ENCODE measurements at regions not wholly inside any gene's neighbourhood (a gene's known extent, or its start where the extent isn't known, plus 50 kb on each side); places are given as distances from the start of the nearest gene placed in this dataset.

DNA sequence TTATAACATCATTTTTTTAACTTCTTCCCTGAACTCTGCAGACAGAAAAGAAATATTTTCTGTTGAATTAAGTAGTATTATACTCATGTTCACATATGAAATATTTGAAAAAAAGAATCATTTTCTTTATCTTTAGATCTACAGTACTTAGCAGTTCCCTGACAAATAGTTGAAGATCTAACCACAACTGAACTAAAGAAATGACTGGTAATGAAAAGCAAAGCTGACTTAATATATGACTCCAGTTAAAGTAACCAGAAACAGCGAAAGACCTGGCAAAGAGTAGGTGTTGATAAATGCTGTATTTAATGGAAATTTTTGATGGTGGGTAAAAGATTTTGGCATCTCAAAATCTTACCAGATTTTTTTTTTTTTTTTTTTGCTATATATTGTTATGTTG lies 207.1 kb upstream of the SLC16A7 start:
- no peak overlapping the region for H3K27ac ChIP-seq (ENCODE audit: low read length)
- H3K4me2 ChIP-seq (ENCODE audit: low read depth, low read length, poor library complexity, severe bottlenecking), result no peak overlapping the region
- H3K36me3 ChIP-seq (ENCODE audit: insufficient read depth, low read length), result no peaks in the 10 kb centered on the region
- H3K4me1 ChIP-seq (ENCODE audit: low read length), result no peaks in the 10 kb centered on the region
- no peaks in the 10 kb centered on the region for H3K27me3 ChIP-seq (ENCODE audit: low read length)
- H3K9ac ChIP-seq (ENCODE audit: low read length), result no peak overlapping the region
- H3K9me2 ChIP-seq (replicated peaks; ENCODE audit: insufficient read depth, low read length), result no peaks in the 10 kb centered on the region
- H3K9me3 ChIP-seq (ENCODE audit: low read length), result no peaks in the 10 kb centered on the region
- DNase-seq, result no peak
- H2AFZ ChIP-seq (ENCODE audit: low read length), result no peak overlapping the region
- H3K79me2 ChIP-seq (ENCODE audit: low read length), result no peaks in the 10 kb centered on the region
- H3K4me3 ChIP-seq (ENCODE audit: low read length), result no peak overlapping the region
- H4K20me1 ChIP-seq (ENCODE audit: insufficient read depth, low read depth, low read length), result no peaks in the 10 kb centered on the region

DNA sequence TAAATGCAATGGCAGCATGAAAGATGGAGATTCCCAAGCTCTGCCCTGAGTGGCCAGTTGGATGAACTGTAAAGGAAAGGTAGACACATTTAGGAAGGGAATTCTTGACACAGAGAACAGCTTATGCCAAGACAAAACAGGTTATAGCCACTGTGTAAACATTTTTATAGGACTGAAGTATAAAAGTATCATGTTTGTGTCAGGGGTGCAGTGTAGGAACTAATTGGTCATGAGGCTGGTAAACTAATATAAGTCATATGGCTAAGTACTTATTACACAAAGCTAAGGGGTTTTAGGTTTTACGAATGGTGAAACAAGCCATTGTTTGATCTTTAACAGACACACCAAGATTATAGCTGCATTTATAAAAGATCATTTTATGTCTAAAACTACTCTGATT lies 207.7 kb upstream of the SLC16A7 start:
- DNase-seq, result no peak
- Histone ChIP-seq H3K36me3 (ENCODE audit: insufficient read depth, low read length) (no peaks in the 10 kb centered on the region), H3K79me2 (ENCODE audit: low read length) (no peaks in the 10 kb centered on the region), H3K9ac (ENCODE audit: low read length) (no peak overlapping the region), H3K9me3 (ENCODE audit: low read length) (no peaks in the 10 kb centered on the region), H4K20me1 (ENCODE audit: insufficient read depth, low read depth, low read length) (no peaks in the 10 kb centered on the region), H3K4me2 (ENCODE audit: low read depth, low read length, poor library complexity, severe bottlenecking) (no peak overlapping the region), H2AFZ (ENCODE audit: low read length) (no peak overlapping the region), H3K4me3 (ENCODE audit: low read length) (no peak overlapping the region), H3K27ac (ENCODE audit: low read length) (no peak overlapping the region), H3K4me1 (ENCODE audit: low read length) (no peaks in the 10 kb centered on the region), H3K9me2 (replicated peaks; ENCODE audit: insufficient read depth, low read length) (no peaks in the 10 kb centered on the region), H3K27me3 (ENCODE audit: low read length) (no peaks in the 10 kb centered on the region)

DNA sequence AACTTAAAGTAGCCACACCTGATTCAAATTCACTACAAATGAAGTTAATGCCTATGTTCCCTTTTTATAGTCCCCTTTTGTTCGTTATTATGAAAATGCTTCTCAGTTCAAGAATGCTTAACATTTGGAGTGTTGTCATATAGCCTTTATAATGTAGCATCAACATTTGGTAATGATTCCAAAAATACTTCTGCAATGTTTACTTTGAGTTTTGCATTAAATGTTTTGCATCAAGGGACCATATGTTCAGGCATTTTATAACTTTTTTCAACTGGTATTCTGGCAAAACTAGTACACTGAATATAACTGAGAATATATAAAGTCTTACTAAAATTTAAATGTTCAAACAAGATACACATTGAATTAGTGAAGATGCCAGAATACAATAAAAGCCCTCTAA lies 209.6 kb upstream of the SLC16A7 start:
- H3K27me3 ChIP-seq (ENCODE audit: low read length), result no peaks in the 10 kb centered on the region
- H3K4me2 ChIP-seq (ENCODE audit: low read depth, low read length, poor library complexity, severe bottlenecking), result no peak overlapping the region
- no peaks in the 10 kb centered on the region for H4K20me1 ChIP-seq (ENCODE audit: insufficient read depth, low read depth, low read length)
- no peak overlapping the region for H3K9ac ChIP-seq (ENCODE audit: low read length)
- H3K36me3 ChIP-seq (ENCODE audit: insufficient read depth, low read length), result no peaks in the 10 kb centered on the region
- no peaks in the 10 kb centered on the region for H3K9me3 ChIP-seq (ENCODE audit: low read length)
- no peaks in the 10 kb centered on the region for H3K79me2 ChIP-seq (ENCODE audit: low read length)
- no peaks in the 10 kb centered on the region for H3K9me2 ChIP-seq (replicated peaks; ENCODE audit: insufficient read depth, low read length)
- no peak for DNase-seq
- no peaks in the 10 kb centered on the region for H3K4me1 ChIP-seq (ENCODE audit: low read length)
- no peak overlapping the region for H3K27ac ChIP-seq (ENCODE audit: low read length)
- no peak overlapping the region for H3K4me3 ChIP-seq (ENCODE audit: low read length)
- no peak overlapping the region for H2AFZ ChIP-seq (ENCODE audit: low read length)

DNA sequence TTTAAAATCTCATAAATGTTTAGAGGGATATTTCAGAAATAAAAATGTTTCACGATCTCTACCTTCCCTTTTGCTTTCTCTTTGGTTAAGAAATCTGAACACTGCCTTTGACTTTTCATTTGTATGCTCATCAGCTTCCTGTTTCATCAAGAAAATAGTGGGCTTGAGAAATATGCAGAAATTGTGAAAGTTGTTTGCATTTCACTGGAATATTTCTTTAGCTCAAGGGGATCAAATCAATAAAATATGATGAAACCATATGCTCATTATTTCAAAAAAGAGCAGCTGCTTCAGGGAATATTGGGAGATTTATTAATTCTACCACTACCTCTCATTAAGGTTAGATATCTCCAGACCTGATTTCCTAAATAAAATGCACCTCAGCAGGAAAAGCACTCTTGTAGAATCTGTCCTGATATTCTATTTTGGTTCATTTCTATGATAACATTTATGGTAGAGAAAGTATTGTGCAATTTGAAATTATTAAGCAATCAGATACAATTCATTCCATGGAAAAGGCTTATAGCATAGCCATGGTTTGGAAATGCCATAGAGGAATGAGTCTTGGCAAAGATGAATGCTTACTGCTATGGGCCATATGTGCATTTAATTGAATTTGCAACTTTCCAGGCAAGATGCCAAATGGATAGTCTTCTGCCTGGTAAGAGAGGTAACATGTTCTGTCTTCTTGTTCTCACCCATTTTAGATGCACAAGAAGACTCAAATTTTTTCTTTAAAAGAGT lies 212.6 kb upstream of the SLC16A7 start:
- Histone ChIP-seq H3K9ac (ENCODE audit: low read length) (no peak overlapping the region), H4K20me1 (ENCODE audit: insufficient read depth, low read depth, low read length) (no peaks in the 10 kb centered on the region), H3K9me3 (ENCODE audit: low read length) (no peaks in the 10 kb centered on the region), H2AFZ (ENCODE audit: low read length) (no peak overlapping the region), H3K36me3 (ENCODE audit: insufficient read depth, low read length) (no peaks in the 10 kb centered on the region), H3K27me3 (ENCODE audit: low read length) (no peaks in the 10 kb centered on the region), H3K4me1 (ENCODE audit: low read length) (no peaks in the 10 kb centered on the region), H3K27ac (ENCODE audit: low read length) (no peak overlapping the region), H3K79me2 (ENCODE audit: low read length) (no peaks in the 10 kb centered on the region), H3K9me2 (replicated peaks; ENCODE audit: insufficient read depth, low read length) (no peaks in the 10 kb centered on the region), H3K4me3 (ENCODE audit: low read length) (no peak overlapping the region), H3K4me2 (ENCODE audit: low read depth, low read length, poor library complexity, severe bottlenecking) (no peak overlapping the region)
- no peak for DNase-seq

DNA sequence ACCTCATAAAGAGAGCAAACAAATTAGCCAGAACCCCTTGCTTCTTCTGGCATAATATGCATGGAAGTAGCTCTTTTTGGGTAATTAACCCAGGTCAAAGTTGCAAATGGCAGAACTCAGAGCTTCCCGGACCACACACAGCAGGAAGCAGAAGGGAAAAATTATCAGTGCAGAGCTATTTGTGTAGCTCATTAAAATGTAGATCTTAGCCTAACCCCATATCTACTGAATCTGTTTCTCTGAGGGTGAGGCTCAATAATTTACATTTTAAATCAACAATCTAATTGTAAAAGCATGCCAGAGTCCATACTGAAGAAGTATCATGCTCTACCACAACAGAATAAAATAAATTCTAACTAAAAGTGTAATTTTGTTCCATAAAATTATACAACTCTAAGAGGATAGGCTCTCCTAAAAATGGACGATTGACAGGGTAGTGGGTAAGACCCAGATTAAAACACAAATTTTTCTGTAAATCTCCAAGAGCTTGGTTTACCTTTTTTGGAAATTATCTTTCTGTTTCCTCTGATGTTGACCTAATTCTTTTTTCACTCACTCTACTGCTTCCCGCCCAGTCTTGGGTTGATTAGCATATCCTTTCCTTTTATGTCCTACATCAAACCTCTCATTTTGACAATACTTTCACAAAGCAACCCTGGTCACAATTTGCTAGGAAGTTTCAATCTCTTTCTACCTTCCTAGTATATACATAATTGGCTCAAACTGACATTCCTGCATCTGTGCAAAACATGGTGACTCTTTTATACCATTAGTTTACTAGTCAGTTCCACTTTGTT lies 213.3 kb upstream of the SLC16A7 start:
- no peaks in the 10 kb centered on the region for H3K36me3 ChIP-seq (ENCODE audit: insufficient read depth, low read length)
- H3K9me3 ChIP-seq (ENCODE audit: low read length), result no peaks in the 10 kb centered on the region
- no peaks in the 10 kb centered on the region for H3K27me3 ChIP-seq (ENCODE audit: low read length)
- H3K9me2 ChIP-seq (replicated peaks; ENCODE audit: insufficient read depth, low read length), result no peaks in the 10 kb centered on the region
- no peaks in the 10 kb centered on the region for H3K4me1 ChIP-seq (ENCODE audit: low read length)
- no peak overlapping the region for H3K4me3 ChIP-seq (ENCODE audit: low read length)
- H4K20me1 ChIP-seq (ENCODE audit: insufficient read depth, low read depth, low read length), result no peaks in the 10 kb centered on the region
- DNase-seq, result no peak
- H3K27ac ChIP-seq (ENCODE audit: low read length), result no peak overlapping the region
- no peaks in the 10 kb centered on the region for H3K79me2 ChIP-seq (ENCODE audit: low read length)
- no peak overlapping the region for H3K4me2 ChIP-seq (ENCODE audit: low read depth, low read length, poor library complexity, severe bottlenecking)
- H2AFZ ChIP-seq (ENCODE audit: low read length), result no peak overlapping the region
- H3K9ac ChIP-seq (ENCODE audit: low read length), result no peak overlapping the region

DNA sequence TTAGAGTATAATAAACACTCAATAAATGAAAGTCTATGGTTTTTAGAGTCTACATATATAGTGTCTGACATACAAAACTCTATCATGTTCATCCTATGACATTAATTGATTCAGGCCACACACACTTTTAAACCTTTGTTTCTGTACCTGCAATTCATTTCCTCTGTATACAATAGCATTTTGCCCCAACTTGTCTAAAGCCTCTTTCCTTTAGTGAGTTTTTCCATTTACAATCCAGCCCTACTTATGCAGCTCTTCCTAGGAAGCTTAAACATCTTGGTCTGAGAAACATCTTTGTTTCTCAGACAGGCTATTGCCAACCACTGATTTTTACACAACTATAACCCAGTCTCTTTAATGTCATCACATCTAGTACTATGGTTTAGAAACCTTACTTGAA lies 214.7 kb upstream of the SLC16A7 start:
- Histone ChIP-seq H3K4me2 (ENCODE audit: low read depth, low read length, poor library complexity, severe bottlenecking) (no peak overlapping the region), H3K9me2 (replicated peaks; ENCODE audit: insufficient read depth, low read length) (no peaks in the 10 kb centered on the region), H3K4me1 (ENCODE audit: low read length) (no peaks in the 10 kb centered on the region), H3K9ac (ENCODE audit: low read length) (no peak overlapping the region), H3K4me3 (ENCODE audit: low read length) (no peak overlapping the region), H2AFZ (ENCODE audit: low read length) (no peak overlapping the region), H3K79me2 (ENCODE audit: low read length) (no peaks in the 10 kb centered on the region), H3K27ac (ENCODE audit: low read length) (no peak overlapping the region), H4K20me1 (ENCODE audit: insufficient read depth, low read depth, low read length) (no peaks in the 10 kb centered on the region), H3K36me3 (ENCODE audit: insufficient read depth, low read length) (no peaks in the 10 kb centered on the region), H3K9me3 (ENCODE audit: low read length) (no peaks in the 10 kb centered on the region), H3K27me3 (ENCODE audit: low read length) (no peaks in the 10 kb centered on the region)
- no peak for DNase-seq

DNA sequence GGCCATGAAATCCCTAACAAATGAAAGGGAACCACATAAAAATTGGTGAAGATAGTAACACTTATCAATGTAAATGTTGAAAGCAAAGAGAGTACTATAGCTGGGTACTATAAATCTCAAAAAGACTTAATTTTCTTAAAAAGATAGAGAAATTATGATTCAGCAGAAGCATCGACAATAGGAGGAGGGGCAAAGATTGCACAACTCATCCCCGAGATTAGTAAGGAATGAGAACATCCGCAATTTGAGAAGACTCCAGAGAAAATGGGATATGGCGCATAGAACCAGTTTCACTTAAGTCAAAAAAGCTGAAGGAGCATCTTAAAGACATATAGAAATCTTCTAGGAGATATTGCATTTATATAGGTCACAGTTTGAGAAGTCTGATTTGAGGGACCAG lies 220.2 kb upstream of the SLC16A7 start:
- H3K9me2 ChIP-seq (replicated peaks; ENCODE audit: insufficient read depth, low read length), result no peaks in the 10 kb centered on the region
- no peak overlapping the region for H2AFZ ChIP-seq (ENCODE audit: low read length)
- no peak overlapping the region for H3K4me2 ChIP-seq (ENCODE audit: low read depth, low read length, poor library complexity, severe bottlenecking)
- no peak overlapping the region for H3K4me3 ChIP-seq (ENCODE audit: low read length)
- no peaks in the 10 kb centered on the region for H4K20me1 ChIP-seq (ENCODE audit: insufficient read depth, low read depth, low read length)
- no peak overlapping the region for H3K27ac ChIP-seq (ENCODE audit: low read length)
- no peaks in the 10 kb centered on the region for H3K27me3 ChIP-seq (ENCODE audit: low read length)
- no peak for DNase-seq
- H3K9me3 ChIP-seq (ENCODE audit: low read length), result no peaks in the 10 kb centered on the region
- no peak overlapping the region for H3K9ac ChIP-seq (ENCODE audit: low read length)
- H3K4me1 ChIP-seq (ENCODE audit: low read length), result no peaks in the 10 kb centered on the region
- H3K79me2 ChIP-seq (ENCODE audit: low read length), result no peaks in the 10 kb centered on the region
- H3K36me3 ChIP-seq (ENCODE audit: insufficient read depth, low read length), result no peaks in the 10 kb centered on the region

DNA sequence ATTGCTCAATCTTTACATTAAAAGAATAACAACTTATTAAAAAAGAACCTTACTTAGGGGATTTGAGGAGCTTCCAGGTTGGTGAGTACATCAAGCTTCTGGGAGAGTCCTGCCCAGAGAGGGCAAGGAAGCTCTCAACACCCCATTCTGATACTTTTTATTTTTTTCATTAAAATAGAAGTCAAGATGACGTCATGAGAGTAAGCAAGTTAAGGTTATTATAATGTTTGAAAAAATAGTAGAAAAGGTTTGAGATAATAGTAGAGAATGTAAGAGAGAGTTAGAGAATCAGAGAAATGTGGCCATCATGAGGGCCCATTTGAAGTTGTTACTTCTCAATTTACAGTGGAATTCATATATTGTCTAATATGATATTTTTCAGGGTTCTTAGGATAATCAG lies 221.0 kb upstream of the SLC16A7 start:
- no peak for DNase-seq
- Histone ChIP-seq H3K9ac (ENCODE audit: low read length) (no peak overlapping the region), H3K4me2 (ENCODE audit: low read depth, low read length, poor library complexity, severe bottlenecking) (no peak overlapping the region), H3K79me2 (ENCODE audit: low read length) (no peaks in the 10 kb centered on the region), H3K4me3 (ENCODE audit: low read length) (no peak overlapping the region), H2AFZ (ENCODE audit: low read length) (no peak overlapping the region), H3K36me3 (ENCODE audit: insufficient read depth, low read length) (no peaks in the 10 kb centered on the region), H3K9me3 (ENCODE audit: low read length) (no peaks in the 10 kb centered on the region), H4K20me1 (ENCODE audit: insufficient read depth, low read depth, low read length) (no peaks in the 10 kb centered on the region), H3K27me3 (ENCODE audit: low read length) (no peaks in the 10 kb centered on the region), H3K27ac (ENCODE audit: low read length) (no peak overlapping the region), H3K9me2 (replicated peaks; ENCODE audit: insufficient read depth, low read length) (no peaks in the 10 kb centered on the region), H3K4me1 (ENCODE audit: low read length) (no peaks in the 10 kb centered on the region)
